ENCODE measurements at regions not wholly inside any gene's neighbourhood (a gene's known extent, or its start where the extent isn't known, plus 50 kb on each side); places are given as distances from the start of the nearest gene placed in this dataset.

DNA sequence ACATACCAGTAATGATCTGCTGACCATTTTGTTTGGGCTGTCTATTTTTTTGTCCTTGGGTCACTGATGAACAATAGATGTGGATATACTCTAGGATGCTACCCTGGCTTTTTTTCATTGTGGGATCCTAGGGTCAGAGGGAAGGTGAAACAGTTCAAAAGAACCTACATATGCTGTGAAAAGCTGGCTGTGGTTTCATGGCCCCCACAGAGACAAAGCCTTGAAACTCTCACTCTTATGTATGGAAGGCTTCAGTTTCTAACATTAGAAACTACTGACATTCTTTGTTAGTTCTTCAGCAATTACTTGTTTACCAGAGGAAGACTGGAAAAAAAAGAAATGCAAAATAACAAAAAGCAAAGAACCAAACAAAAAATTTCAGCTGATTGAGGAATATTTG lies 250.7 kb downstream of the FAT3 start:
- TF ChIP-seq EZH2phosphoT487 (IDR thresholded peaks at IDR 0.05; ENCODE audit: insufficient read depth, low read depth) (no peak), EZH2 (IDR thresholded peaks at IDR 0.05; ENCODE audit: insufficient read depth, poor library complexity, severe bottlenecking) (no peak)

All from GM23248 (cell line).